Sigmoid colon (tissue), 4 donors: ENCODE measurements at regions not wholly inside any gene's neighbourhood (a gene's known extent, or its start where the extent isn't known, plus 50 kb on each side); places are given as distances from the start of the nearest gene placed in this dataset.

Experiments used
- POLR2AphosphoS5 ChIP-seq, 4 donors: sonication (generic); formaldehyde crosslinking; IDR thresholded peaks; one replicate each; pipeline ENCODE4 v1.6.1; 2017; ENCODE audit warnings: antibody characterized with exemption in 4 of 4
- TF ChIP-seq, protein P1 (sequence below), 4 experiments: fragments of 450-650 bp in 3 of 4; fragments of 200-600 bp in 1 of 4; IDR thresholded peaks; one replicate each; pipeline ENCODE4 v1.5.1; 2016 to 2019; ENCODE audit warnings: antibody characterized with exemption in 4 of 4, mild to moderate bottlenecking in 3 of 4, moderate library complexity in 2 of 4

DNA sequence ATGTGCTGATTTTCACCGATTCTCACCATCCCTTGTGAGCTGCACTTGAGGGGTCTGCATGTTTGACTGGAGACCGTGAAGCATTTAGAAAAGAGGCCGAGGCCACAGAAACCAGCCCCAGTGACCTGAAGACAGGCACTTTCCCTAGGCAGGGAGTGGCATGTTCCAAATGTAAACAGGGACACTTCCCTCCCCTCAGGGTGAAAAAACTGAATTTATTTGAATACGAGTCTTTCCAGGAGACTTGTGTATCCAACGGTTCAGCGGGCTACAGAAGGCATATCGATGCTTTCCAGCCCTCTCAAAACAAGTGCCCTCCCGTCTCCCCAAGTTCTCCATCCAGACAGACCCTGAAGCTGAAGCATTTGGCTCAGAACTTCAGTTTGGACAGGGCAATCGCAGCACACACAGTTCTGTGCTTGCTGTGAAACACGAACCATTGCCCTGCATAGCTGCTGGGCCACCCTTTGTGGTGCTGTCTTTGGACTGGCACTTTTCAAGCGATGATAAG lies 106.1 kb downstream of the ZIC5 start:
- TF ChIP-seq, protein P1, sequence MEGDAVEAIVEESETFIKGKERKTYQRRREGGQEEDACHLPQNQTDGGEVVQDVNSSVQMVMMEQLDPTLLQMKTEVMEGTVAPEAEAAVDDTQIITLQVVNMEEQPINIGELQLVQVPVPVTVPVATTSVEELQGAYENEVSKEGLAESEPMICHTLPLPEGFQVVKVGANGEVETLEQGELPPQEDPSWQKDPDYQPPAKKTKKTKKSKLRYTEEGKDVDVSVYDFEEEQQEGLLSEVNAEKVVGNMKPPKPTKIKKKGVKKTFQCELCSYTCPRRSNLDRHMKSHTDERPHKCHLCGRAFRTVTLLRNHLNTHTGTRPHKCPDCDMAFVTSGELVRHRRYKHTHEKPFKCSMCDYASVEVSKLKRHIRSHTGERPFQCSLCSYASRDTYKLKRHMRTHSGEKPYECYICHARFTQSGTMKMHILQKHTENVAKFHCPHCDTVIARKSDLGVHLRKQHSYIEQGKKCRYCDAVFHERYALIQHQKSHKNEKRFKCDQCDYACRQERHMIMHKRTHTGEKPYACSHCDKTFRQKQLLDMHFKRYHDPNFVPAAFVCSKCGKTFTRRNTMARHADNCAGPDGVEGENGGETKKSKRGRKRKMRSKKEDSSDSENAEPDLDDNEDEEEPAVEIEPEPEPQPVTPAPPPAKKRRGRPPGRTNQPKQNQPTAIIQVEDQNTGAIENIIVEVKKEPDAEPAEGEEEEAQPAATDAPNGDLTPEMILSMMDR (IDR thresholded peaks at IDR 0.05): no peak
- TF ChIP-seq POLR2AphosphoS5 (IDR thresholded peaks at IDR 0.05): no peak
